Left lung (tissue), 4 donors: ENCODE measurements at regions not wholly inside any gene's neighbourhood (a gene's known extent, or its start where the extent isn't known, plus 50 kb on each side); places are given as distances from the start of the nearest gene placed in this dataset.
"Not testable (repeated sequence)": the region's sequence is repeated elsewhere in the genome, so short reads cannot be mapped to it uniquely, and the experiment has no call there.

Experiments
- ATAC-seq: fragments of 200-7000 bp; cut with Tn5 transposase; one replicate; pipeline ENCODE4 v1.9.1; 2020; ENCODE audit warnings: moderate library complexity
- DNase-seq, 4 donors: peaks; one replicate each; pipeline ENCODE4 v3.0.0-alpha.2; 2013 to 2020
- H3K27ac ChIP-seq, 2 donors: fragments of 200-600 bp; sonication (generic) in 1 of 2; one replicate each; pipeline versions ENCODE4 v1.5.0 to v1.8.0; 2020 to 2021
- H3K27me3 ChIP-seq, 2 donors: fragments of 200-600 bp; sonication (generic) in 1 of 2; one replicate each; pipeline versions ENCODE4 v1.5.0 to v1.8.0; 2020 to 2021
- H3K36me3 ChIP-seq, 2 donors: fragments of 200-600 bp; sonication (generic) in 1 of 2; one replicate each; pipeline versions ENCODE4 v1.5.0 to v1.8.0; 2020 to 2021
- H3K4me1 ChIP-seq, 2 donors: fragments of 200-600 bp; one replicate each; pipeline ENCODE4 v1.8.0; 2021
- H3K4me3 ChIP-seq, 2 donors: fragments of 200-600 bp; sonication (generic) in 1 of 2; one replicate each; pipeline versions ENCODE4 v1.5.0 to v1.8.0; 2020 to 2021; ENCODE audit warnings: mild to moderate bottlenecking in 1 of 2
- H3K9me3 ChIP-seq, 2 donors: fragments of 200-600 bp; sonication (generic) in 1 of 2; one replicate each; pipeline versions ENCODE4 v1.5.0 to v1.8.0; 2020 to 2021
- intact Hi-C, 2 donors: fragments of 100-400 bp; cut with DNase I; formaldehyde crosslinking; loops; one replicate each; pipeline versions ENCODE4 v1.11.2 to v1.14.2; 2022
- TF ChIP-seq, protein P1 (sequence below), 2 donors: fragments of 200-600 bp; sonication (generic) in 1 of 2; IDR thresholded peaks; one replicate each; pipeline versions ENCODE4 v1.5.0 to v1.8.0; 2021; ENCODE audit warnings: antibody characterized with exemption in 2 of 2
- donor health status: DM: no; HTN: yes; CAD: no.
- donor health status: DM: no; HTN: no; CAD: no.

DNA sequence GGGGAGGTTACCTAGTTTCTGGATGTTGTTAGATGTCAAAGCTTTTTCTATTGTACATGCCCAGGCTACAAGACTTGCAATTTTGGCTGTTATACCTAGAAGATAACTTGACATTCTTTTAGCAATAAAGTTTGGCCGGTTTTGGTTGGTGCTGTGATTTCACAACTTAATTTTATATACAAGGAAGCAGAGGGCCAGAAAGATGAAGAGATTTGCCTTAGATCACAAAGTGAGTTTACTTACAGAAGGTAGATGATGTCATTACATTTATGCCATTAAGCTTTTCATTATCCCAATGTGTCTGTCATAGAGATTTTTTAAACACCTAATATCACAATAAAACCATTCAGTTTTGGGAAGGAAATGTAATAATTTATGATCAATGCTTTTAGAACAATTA lies 698.7 kb upstream of the ANO3 start:
- H3K4me1 ChIP-seq, result no peaks in the 10 kb centered on the region
- H3K4me3 ChIP-seq, result no peak overlapping the region
- no peaks in the 10 kb centered on the region for H3K36me3 ChIP-seq
- no peak for DNase-seq
- TF ChIP-seq, protein P1, sequence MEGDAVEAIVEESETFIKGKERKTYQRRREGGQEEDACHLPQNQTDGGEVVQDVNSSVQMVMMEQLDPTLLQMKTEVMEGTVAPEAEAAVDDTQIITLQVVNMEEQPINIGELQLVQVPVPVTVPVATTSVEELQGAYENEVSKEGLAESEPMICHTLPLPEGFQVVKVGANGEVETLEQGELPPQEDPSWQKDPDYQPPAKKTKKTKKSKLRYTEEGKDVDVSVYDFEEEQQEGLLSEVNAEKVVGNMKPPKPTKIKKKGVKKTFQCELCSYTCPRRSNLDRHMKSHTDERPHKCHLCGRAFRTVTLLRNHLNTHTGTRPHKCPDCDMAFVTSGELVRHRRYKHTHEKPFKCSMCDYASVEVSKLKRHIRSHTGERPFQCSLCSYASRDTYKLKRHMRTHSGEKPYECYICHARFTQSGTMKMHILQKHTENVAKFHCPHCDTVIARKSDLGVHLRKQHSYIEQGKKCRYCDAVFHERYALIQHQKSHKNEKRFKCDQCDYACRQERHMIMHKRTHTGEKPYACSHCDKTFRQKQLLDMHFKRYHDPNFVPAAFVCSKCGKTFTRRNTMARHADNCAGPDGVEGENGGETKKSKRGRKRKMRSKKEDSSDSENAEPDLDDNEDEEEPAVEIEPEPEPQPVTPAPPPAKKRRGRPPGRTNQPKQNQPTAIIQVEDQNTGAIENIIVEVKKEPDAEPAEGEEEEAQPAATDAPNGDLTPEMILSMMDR (IDR thresholded peaks at IDR 0.05), result no peak
- peaks cover 0 to 2% of the 10 kb centered on the region in 2 donors for H3K9me3 ChIP-seq
- intact Hi-C loops, result no loop called here
- H3K27ac ChIP-seq, result no peak overlapping the region
- no peak for ATAC-seq
- no peaks in the 10 kb centered on the region for H3K27me3 ChIP-seq

DNA sequence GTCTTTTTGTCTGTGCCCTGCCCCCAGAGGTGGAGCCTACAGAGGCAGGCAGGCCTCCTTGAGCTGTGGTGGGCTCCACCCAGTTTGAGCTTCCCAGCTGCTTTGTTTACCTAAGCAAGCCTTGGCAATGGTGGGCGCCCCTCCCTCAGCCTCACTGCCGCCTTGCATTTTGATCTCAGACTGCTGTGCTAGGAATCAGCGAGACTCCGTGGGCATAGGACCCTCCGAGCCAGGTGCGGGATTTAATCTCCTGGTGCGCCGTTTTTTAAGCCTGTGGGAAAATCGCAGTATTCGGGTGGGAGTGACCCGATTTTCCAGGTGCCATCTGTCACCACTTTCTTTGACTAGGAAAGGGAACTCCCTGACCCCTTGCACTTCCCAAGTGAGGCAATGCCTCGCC lies 682.7 kb upstream of the ANO3 start:
- H3K4me3 ChIP-seq, H3K4me1 ChIP-seq, H3K27ac ChIP-seq, H3K9me3 ChIP-seq, intact Hi-C loops, H3K27me3 ChIP-seq, H3K36me3 ChIP-seq, DNase-seq, ATAC-seq: not testable (repeated sequence)

DNA sequence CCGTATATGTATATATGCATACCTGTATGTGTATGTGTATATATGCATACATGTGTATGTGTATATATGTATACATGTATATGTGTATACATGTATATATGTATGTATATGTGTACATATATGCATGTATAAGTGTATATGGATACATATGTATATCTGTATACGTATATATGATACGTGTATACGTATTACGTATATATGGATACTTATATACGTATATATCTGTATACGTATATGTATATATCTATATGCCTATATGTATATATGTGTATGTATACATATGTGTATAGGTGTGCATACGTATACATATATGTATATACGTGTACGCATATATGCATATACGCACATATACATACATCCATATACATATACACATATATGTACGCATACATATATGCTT lies 681.6 kb upstream of the ANO3 start:
- ATAC-seq (no peak), DNase-seq (no peak)
- H3K36me3 ChIP-seq, result no peaks in the 10 kb centered on the region
- no peaks in the 10 kb centered on the region for H3K9me3 ChIP-seq
- TF ChIP-seq, protein P1 (IDR thresholded peaks at IDR 0.05), result no peak
- no peak overlapping the region for H3K27ac ChIP-seq
- intact Hi-C loops, result no loop called here
- no peaks in the 10 kb centered on the region for H3K27me3 ChIP-seq
- no peak overlapping the region for H3K4me3 ChIP-seq
- H3K4me1 ChIP-seq, result no peaks in the 10 kb centered on the region

DNA sequence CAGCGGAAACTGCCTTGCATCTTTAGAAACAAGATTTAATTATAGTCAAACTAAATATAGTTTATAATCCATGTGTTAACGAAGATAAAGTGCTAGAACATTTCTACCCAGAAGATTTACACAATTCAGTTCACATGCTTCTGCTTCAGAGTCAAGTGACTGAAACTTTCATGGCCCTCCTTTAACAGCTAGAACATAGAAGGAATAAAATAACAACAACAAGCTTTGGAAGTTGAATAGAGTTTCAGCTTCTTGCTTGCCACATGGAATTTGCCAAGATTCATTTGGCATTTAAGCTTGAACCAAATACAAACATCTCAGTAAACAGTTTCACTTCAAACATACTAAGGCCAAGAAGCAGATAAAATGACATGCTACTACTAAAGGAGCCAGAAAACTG lies 676.3 kb upstream of the ANO3 start:
- intact Hi-C loops, result no loop called here
- no peak for DNase-seq
- ATAC-seq, result no peak
- no peak overlapping the region for H3K4me3 ChIP-seq
- no peaks in the 10 kb centered on the region for H3K4me1 ChIP-seq
- TF ChIP-seq, protein P1 (IDR thresholded peaks at IDR 0.05), result no peak
- no peaks in the 10 kb centered on the region for H3K27me3 ChIP-seq
- H3K36me3 ChIP-seq, result no peaks in the 10 kb centered on the region
- no peak overlapping the region for H3K27ac ChIP-seq
- no peaks in the 10 kb centered on the region for H3K9me3 ChIP-seq

DNA sequence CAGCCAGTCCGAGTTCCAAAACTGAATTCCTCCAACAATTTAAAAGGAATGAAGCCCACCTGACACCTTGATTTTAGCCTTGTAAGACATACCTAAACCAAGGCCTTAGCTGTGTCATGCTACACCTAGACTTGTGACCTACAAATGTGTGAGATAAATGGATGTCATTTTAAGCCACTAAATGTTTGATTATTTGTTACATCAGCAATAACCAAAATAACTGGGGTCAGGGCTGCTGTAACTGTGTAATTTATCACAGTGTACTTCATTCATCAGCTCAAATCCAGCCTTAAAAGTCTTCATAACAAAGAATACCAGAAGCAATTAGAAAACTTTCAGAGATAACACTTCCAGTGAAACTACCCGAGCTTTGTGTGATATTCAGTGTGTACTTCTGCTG lies 673.0 kb upstream of the ANO3 start:
- no peak overlapping the region for H3K4me3 ChIP-seq
- TF ChIP-seq, protein P1 (IDR thresholded peaks at IDR 0.05), result no peak
- H3K36me3 ChIP-seq, result no peaks in the 10 kb centered on the region
- DNase-seq (no peak), ATAC-seq (no peak)
- no peaks in the 10 kb centered on the region for H3K9me3 ChIP-seq
- no peak overlapping the region for H3K27ac ChIP-seq
- no peaks in the 10 kb centered on the region for H3K27me3 ChIP-seq
- intact Hi-C loops, result no loop called here
- no peaks in the 10 kb centered on the region for H3K4me1 ChIP-seq

DNA sequence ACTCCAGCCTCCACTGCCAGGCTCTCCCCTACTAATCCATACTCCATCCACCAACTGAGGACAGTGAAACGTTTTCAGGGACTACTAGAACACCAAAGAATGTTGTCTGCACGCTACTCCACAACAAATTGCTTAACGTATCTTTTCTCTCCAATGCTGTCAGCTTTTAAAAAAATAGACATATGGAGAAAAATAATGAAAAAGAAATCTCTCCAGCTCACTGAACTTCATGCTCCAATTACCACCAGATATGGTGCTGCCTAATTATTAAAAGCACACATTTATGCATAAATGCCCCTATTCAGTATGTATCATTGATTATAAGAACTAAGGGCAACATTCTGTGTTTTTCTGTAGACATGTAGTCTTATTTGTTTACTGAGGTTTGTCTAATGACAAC lies 672.2 kb upstream of the ANO3 start:
- DNase-seq (no peak), ATAC-seq (no peak)
- H3K4me3 ChIP-seq, result no peak overlapping the region
- TF ChIP-seq, protein P1 (IDR thresholded peaks at IDR 0.05), result no peak
- H3K27ac ChIP-seq, result no peak overlapping the region
- H3K4me1 ChIP-seq, result no peaks in the 10 kb centered on the region
- H3K9me3 ChIP-seq, result no peaks in the 10 kb centered on the region
- intact Hi-C loops, result no loop called here
- H3K36me3 ChIP-seq, result no peaks in the 10 kb centered on the region
- H3K27me3 ChIP-seq, result no peaks in the 10 kb centered on the region
